Effector memory CD8-positive, alpha-beta T cell (primary cell): ENCODE measurements at regions not wholly inside any gene's neighbourhood (a gene's known extent, or its start where the extent isn't known, plus 50 kb on each side); places are given as distances from the start of the nearest gene placed in this dataset.

ENCODE experiments used
- ATAC-seq: fragments of 150-1000 bp; cut with Tn5 transposase; replicated peaks from 2 replicates; pipeline ENCODE4 v1.10.0; 2021; ENCODE audit warnings: mild to moderate bottlenecking, moderate library complexity
- DNase-seq, 3 experiments: peaks; one replicate each; pipeline ENCODE4 v3.0.0; 2021
- H3K27ac Mint-ChIP-seq, 2 donors: one replicate each; pipeline ENCODE4 v1.8.0; 2022; ENCODE audit warnings: mild to moderate bottlenecking in 2 of 2, mixed read lengths in 2 of 2, moderate library complexity in 2 of 2
- H3K27me3 Mint-ChIP-seq, 2 donors: one replicate each; pipeline ENCODE4 v1.8.0; 2022; ENCODE audit warnings: mixed read lengths in 2 of 2
- H3K36me3 Mint-ChIP-seq: one replicate; pipeline ENCODE4 v1.8.0; 2022; ENCODE audit warnings: mild to moderate bottlenecking, moderate library complexity, mixed read lengths; ENCODE audit not compliant: insufficient read depth
- H3K4me1 Mint-ChIP-seq, 2 donors: one replicate each; pipeline ENCODE4 v1.8.0; 2022; ENCODE audit warnings: low read depth in 2 of 2, mixed read lengths in 2 of 2
- H3K4me3 Mint-ChIP-seq, 2 donors: one replicate each; pipeline ENCODE4 v1.8.0; 2022; ENCODE audit warnings: mild to moderate bottlenecking in 2 of 2, mixed read lengths in 2 of 2, moderate library complexity in 2 of 2
- H3K9me3 Mint-ChIP-seq, 2 donors: one replicate each; pipeline ENCODE4 v1.8.0; 2022; ENCODE audit warnings: mixed read lengths in 2 of 2

DNA sequence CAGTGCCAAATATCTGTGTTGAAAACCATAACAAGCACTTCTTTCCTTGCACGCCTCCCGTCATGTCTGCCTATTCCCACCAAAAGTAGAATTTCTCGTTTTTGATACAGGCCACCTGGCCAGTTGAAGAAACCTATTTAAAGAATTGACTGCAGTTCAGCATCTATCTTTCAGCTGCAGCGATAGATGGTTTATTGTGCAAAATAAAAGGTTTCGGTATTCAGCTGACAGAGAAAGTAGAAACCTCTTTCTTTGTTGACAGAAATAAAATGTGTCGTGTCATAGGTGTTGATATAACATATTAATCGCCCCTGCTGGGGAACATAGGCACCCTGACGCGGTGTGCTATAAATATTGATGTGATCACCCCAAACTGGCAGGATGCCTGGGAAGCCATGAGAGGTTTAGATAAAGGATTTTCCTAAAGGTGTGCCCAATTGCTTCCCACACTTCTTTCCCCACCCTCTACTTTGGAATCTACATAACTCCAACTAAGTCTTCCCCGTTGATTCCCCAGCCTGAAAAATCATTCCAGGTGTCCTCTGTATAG is 570.4 kb downstream of the CCDC85A start:
- H3K4me1 Mint-ChIP-seq, result no peaks in the 10 kb centered on the region
- peaks cover 8 to 12% of the 10 kb centered on the region in 2 donors for H3K9me3 Mint-ChIP-seq
- no peak for ATAC-seq
- H3K27me3 Mint-ChIP-seq, result no peaks in the 10 kb centered on the region
- H3K36me3 Mint-ChIP-seq, result no peaks in the 10 kb centered on the region
- no peak overlapping the region for H3K4me3 Mint-ChIP-seq
- H3K27ac Mint-ChIP-seq, result no peak overlapping the region
- DNase-seq, result no peak

DNA sequence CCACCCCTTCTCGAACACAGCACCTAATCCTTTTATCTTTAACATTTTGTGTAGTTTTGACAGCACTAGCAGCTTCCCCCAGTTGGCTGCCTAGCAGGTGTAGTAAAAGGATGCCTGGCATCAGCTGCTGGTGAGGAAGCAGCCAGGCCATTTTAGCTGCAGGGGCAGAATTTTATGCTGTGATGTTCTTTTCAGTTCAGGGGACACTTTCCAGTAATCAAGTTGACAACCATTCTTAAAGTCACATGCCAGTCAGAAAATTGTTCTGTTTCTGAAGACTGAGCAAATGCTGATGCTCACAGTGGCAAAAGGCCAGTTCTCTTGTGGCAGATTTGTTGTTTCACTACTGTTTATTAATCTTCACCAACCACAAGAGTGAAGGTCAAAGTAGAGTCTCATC is 570.8 kb downstream of the CCDC85A start:
- no peaks in the 10 kb centered on the region for H3K4me1 Mint-ChIP-seq
- no peaks in the 10 kb centered on the region for H3K36me3 Mint-ChIP-seq
- H3K27me3 Mint-ChIP-seq, result no peaks in the 10 kb centered on the region
- no peak overlapping the region for H3K27ac Mint-ChIP-seq
- H3K4me3 Mint-ChIP-seq, result no peak overlapping the region
- peaks cover 8 to 12% of the 10 kb centered on the region in 2 donors for H3K9me3 Mint-ChIP-seq
- DNase-seq, result no peak
- no peak for ATAC-seq

DNA sequence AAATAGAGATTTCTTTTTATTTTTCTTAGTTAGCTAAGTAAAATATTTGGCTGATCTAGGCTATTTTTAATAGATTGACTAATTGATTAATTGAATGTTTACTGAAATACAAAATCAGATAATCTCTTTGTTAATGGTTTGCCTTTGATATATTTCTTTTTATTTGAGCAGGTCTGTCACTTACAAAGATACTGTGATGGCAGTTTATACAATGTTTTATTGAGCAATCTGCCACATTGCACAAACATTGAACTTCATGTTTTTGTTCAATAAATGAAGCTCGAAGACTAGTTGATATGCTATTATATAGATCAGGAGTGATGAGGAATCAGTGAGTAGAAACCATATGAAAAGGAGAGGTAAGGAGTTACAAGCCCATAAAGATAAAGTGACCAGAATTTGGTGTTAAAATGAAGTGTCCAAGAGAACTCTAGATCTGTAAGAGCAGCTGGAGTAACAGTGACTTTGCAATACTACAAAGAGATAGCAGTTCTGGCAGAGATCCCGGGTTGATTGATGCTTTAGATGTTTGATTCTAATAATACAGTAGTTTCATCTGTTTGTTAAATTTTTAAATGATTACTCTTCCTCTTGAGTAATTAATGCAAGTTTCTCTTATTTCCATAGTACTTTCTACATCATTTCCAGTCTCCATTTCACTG is 574.2 kb downstream of the CCDC85A start:
- ATAC-seq (no peak), DNase-seq (no peak)
- Mint-ChIP-seq H3K9me3 (peaks cover 5 to 10% of the 10 kb centered on the region in 2 donors), H3K36me3 (no peaks in the 10 kb centered on the region), H3K4me3 (no peak overlapping the region), H3K27ac (no peak overlapping the region), H3K27me3 (no peaks in the 10 kb centered on the region), H3K4me1 (no peaks in the 10 kb centered on the region)

DNA sequence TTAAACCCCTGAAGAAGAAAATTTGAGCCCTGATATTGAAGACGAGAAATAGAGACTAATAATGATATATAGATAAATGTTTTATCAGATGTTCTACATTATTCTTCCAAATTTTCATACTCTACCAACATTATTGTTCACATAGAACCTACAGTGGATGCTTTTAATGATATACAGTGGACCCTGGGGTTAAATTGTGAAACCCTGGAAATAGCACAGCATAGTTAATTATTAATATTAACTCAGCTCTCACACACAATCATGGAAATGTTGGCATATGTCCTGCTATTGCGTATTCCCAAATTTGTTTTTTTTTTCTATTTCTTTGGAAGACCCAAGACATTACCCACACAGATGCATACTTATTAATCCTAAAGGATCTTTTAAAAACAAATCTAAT is 579.9 kb downstream of the CCDC85A start:
- DNase-seq (no peak), ATAC-seq (no peak)
- no peaks in the 10 kb centered on the region for H3K4me1 Mint-ChIP-seq
- no peak overlapping the region for H3K27ac Mint-ChIP-seq
- no peaks in the 10 kb centered on the region for H3K27me3 Mint-ChIP-seq
- no peaks in the 10 kb centered on the region for H3K36me3 Mint-ChIP-seq
- peaks cover 12 to 16% of the 10 kb centered on the region in 2 donors for H3K9me3 Mint-ChIP-seq
- no peak overlapping the region for H3K4me3 Mint-ChIP-seq

DNA sequence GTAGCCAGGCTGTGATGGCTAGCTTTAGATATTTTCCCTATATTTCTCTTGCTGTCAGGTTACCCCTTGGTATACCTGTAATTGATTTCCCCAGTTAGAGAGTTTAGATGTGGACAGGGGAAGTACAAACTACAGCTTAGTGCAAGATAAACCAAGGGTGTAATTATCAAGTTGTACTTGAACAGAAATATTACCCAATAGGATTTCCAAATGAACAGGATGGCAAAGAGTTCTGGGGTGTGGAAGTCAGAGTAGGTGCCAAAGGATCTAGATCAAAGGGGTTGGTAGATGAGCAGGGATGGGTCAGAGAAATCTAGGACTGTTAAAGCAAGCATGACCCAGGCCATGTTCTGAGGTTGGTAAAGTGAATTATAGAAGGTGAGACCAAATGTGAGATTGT is 585.2 kb downstream of the CCDC85A start:
- Mint-ChIP-seq H3K27me3 (no peaks in the 10 kb centered on the region), H3K36me3 (no peaks in the 10 kb centered on the region), H3K27ac (no peak overlapping the region), H3K4me3 (no peak overlapping the region), H3K9me3 (peaks cover 11 to 22% of the 10 kb centered on the region in 2 donors), H3K4me1 (no peaks in the 10 kb centered on the region)
- ATAC-seq (no peak), DNase-seq (no peak)

DNA sequence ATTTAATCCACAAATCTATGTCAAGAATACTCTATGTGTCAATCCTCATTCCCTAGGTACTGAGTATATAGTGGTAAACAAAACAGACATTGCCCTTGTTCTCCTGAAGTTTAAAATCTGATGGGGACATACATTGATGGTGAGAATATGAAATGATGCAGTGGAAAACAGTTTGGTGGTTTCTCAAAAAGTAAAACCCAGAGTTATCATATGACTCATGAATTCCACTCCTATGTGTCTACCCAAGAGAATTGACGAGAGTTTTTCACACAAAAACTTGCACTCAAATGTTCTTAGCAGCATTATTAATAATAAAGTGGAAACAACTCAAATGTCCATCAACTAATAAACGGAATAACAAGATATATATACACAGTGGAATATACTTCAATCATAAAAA is 586.7 kb downstream of the CCDC85A start:
- Mint-ChIP-seq H3K27me3 (no peaks in the 10 kb centered on the region), H3K9me3 (peaks cover 11 to 22% of the 10 kb centered on the region in 2 donors), H3K4me3 (no peak overlapping the region), H3K36me3 (no peaks in the 10 kb centered on the region), H3K27ac (no peak overlapping the region), H3K4me1 (no peaks in the 10 kb centered on the region)
- no peak for ATAC-seq
- no peak for DNase-seq

DNA sequence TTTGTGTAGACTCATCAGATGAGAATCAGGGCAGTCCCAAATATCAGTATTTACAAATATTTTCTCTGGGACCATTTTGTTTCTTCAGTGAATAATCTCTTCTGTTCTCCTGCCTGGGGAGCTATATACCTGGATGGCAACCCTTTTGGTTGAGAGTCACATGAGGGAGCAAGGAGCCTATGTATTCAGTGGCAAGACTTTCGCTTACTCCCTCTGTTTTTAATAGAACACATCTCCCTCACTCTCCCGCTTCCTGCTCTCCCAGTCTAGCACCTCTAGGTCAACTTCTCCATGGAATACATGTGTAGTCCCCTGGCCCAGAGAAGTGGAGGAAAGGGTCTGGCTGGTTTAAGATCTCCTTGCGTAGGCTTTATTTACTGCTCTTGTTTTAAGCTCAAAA is 600.3 kb downstream of the CCDC85A start:
- no peak overlapping the region for H3K27ac Mint-ChIP-seq
- no peak overlapping the region for H3K4me3 Mint-ChIP-seq
- H3K4me1 Mint-ChIP-seq, result no peaks in the 10 kb centered on the region
- peaks cover 14 to 25% of the 10 kb centered on the region in 2 donors for H3K9me3 Mint-ChIP-seq
- DNase-seq, result no peak
- no peaks in the 10 kb centered on the region for H3K36me3 Mint-ChIP-seq
- ATAC-seq, result no peak
- no peaks in the 10 kb centered on the region for H3K27me3 Mint-ChIP-seq

DNA sequence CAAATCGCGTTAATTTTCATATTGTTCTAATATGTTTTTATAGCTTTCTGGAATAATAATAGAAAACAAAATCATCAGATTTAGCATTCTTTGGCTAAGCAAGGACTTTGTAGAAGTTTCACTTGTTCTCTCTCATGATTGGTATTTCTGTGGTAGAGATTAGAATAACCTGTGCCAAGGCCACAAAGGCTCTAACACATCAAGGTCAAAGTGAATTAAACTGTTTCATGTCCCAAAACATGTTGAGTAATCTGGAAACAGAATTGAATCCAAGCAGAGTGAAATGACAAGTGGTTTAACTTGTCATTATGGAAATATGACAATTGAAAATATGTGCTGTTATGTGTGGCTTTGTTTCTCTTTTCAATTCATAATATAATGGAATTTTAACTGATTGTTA is 617.4 kb downstream of the CCDC85A start:
- Mint-ChIP-seq H3K4me3 (no peak overlapping the region), H3K4me1 (no peaks in the 10 kb centered on the region), H3K36me3 (no peaks in the 10 kb centered on the region), H3K27ac (no peak overlapping the region), H3K9me3 (peaks cover 9 to 27% of the 10 kb centered on the region in 2 donors), H3K27me3 (no peaks in the 10 kb centered on the region)
- DNase-seq (no peak), ATAC-seq (no peak)

DNA sequence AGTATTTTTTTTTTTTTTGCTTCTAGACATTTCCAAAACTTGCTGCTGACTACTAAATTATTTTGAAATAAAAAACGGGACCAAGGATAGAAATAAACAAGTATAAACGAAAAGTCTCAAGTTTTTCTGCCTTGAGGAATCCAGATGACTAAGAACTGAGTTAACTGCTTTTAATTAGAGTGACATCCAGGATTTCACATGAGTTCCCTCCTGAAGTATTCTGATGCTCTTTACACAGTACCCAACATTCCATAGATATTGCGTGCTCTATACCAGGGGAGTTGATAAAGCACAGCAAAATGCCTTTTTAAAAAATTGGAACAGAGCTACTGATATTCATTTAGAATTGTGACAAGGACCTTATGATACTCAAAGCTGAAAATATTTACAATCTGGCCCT is 618.0 kb downstream of the CCDC85A start:
- H3K9me3 Mint-ChIP-seq, result peaks cover 9 to 23% of the 10 kb centered on the region in 2 donors
- DNase-seq, result no peak
- no peak overlapping the region for H3K4me3 Mint-ChIP-seq
- H3K4me1 Mint-ChIP-seq, result no peaks in the 10 kb centered on the region
- H3K27me3 Mint-ChIP-seq, result no peaks in the 10 kb centered on the region
- ATAC-seq, result no peak
- H3K36me3 Mint-ChIP-seq, result no peaks in the 10 kb centered on the region
- H3K27ac Mint-ChIP-seq, result no peak overlapping the region

DNA sequence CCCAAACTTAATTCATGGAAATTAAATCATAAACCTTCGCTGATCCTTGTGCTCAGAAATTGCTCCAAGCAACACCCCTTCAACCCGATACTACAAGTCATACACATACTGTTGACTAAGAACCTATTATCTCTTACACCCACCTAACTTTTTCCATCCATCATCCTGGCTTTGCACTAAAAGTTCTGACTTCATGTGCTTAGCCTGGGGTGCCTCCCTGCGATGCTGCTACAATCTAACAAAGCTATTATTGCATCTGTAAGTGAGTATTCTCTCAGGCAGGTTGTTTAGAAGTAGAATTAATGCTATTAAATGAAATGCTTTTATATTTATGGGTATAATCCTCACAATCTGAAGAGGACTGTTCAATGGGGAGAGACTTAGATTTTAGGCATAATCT is 619.8 kb downstream of the CCDC85A start:
- Mint-ChIP-seq H3K36me3 (no peaks in the 10 kb centered on the region), H3K27me3 (no peaks in the 10 kb centered on the region), H3K9me3 (peaks cover 6 to 20% of the 10 kb centered on the region in 2 donors), H3K4me3 (no peak overlapping the region), H3K27ac (no peak overlapping the region), H3K4me1 (no peaks in the 10 kb centered on the region)
- ATAC-seq (no peak), DNase-seq (no peak)

DNA sequence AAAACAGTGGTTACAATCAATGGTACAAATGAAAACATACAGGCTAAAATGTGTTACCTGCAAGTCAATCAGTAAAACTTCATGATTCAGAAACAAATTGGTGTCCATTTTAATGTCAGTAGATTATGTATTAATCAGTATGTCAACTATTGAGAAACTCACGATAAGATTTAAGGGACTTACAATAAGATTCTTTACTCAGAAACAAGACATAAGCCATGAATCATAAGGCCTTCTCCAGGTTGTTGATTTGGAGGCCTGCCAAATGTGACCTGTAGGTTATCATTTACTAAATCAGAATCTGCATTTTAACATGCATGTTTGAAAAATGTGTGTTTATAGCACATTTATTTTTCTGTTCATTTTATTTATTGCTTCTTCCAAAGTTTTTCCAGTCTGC is 623.1 kb downstream of the CCDC85A start:
- no peak for ATAC-seq
- no peak for DNase-seq
- Mint-ChIP-seq H3K27me3 (no peaks in the 10 kb centered on the region), H3K9me3 (peaks cover 10 to 21% of the 10 kb centered on the region in 2 donors), H3K4me3 (no peak overlapping the region), H3K36me3 (no peaks in the 10 kb centered on the region), H3K27ac (no peak overlapping the region), H3K4me1 (no peaks in the 10 kb centered on the region)

DNA sequence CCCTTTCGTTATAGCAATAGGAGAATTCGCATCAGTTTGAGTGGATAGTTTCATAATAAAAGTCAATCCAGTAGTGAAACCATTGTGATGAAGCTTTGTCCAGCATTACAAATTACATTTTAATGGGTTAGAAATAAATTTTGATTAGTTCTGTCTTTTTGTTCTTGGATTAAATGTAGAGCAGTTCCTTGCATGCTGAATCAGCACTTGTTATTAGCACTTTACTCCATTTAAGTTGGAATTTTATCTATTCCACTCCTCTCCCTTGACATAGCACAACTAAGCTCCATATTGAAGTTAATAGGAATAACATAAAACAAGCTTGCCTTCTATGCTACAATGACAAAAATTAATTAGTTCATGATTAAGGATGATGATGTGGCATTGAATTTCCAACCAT is 624.1 kb downstream of the CCDC85A start:
- no peaks in the 10 kb centered on the region for H3K36me3 Mint-ChIP-seq
- no peaks in the 10 kb centered on the region for H3K27me3 Mint-ChIP-seq
- H3K4me3 Mint-ChIP-seq, result no peak overlapping the region
- no peak overlapping the region for H3K27ac Mint-ChIP-seq
- no peak for DNase-seq
- no peak for ATAC-seq
- peaks cover 7 to 21% of the 10 kb centered on the region in 2 donors for H3K9me3 Mint-ChIP-seq
- H3K4me1 Mint-ChIP-seq, result no peaks in the 10 kb centered on the region

DNA sequence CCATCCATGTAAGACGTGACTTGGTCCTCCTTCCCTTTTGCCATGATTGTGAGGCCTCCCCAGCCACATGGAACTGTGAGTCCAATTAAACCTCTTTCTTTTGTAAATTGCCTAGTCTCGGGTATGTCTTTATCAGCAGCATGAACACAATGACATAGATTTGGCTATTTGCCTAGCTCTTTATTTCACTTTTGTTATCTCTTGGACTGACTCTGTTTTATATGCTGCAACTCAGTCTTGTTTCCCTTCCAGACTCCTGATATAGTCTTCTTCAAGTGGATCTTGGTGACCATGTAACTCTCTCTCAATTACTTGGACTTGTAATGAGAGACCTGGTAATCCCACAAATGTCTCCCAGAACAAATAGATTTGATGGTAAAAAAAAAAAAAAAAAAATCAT is 627.6 kb downstream of the CCDC85A start:
- Mint-ChIP-seq H3K9me3 (peaks cover 8 to 14% of the 10 kb centered on the region in 2 donors), H3K4me3 (no peak overlapping the region), H3K4me1 (no peaks in the 10 kb centered on the region), H3K27me3 (no peaks in the 10 kb centered on the region), H3K36me3 (no peaks in the 10 kb centered on the region), H3K27ac (no peak overlapping the region)
- no peak for DNase-seq
- ATAC-seq, result no peak

DNA sequence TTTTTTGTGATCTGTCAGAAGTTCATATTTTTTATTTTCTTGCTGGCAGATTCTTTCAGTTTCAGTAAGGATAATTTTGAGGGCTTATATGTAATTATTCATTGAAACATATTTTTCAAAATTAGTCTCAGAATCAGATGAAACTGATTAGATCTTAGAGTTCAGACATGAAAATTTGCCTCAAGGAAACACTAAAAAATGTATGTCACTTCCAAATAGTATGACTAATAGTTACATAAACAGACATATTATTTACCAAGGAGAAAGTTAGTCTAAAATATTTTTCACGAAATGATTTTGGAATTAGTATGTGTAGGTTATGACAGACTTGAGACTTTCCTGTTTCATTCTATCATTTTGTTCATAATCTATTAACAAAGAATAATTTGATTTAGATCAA is 628.6 kb downstream of the CCDC85A start:
- H3K9me3 Mint-ChIP-seq, result peaks cover 8 to 16% of the 10 kb centered on the region in 2 donors
- H3K4me3 Mint-ChIP-seq, result no peak overlapping the region
- DNase-seq (no peak), ATAC-seq (no peak)
- no peaks in the 10 kb centered on the region for H3K4me1 Mint-ChIP-seq
- H3K27me3 Mint-ChIP-seq, result no peaks in the 10 kb centered on the region
- H3K27ac Mint-ChIP-seq, result no peak overlapping the region
- H3K36me3 Mint-ChIP-seq, result no peaks in the 10 kb centered on the region
